ENCODE measurements at regions not wholly inside any gene's neighbourhood (a gene's known extent, or its start where the extent isn't known, plus 50 kb on each side); places are given as distances from the start of the nearest gene placed in this dataset.

- peak in 1 of 2 experiments; percentile 45; a peak in 2 of 4 replicates for TF ChIP-seq REST (IDR thresholded peaks at IDR 0.05; ENCODE audit: insufficient read depth in 1 of 2, low read depth in 2 of 2, low read length in 2 of 2)
- TF ChIP-seq POLR2AphosphoS5 (IDR thresholded peaks at IDR 0.05; ENCODE audit: low read depth, low read length) = no peak
- TF ChIP-seq TAF1 (IDR thresholded peaks at IDR 0.05; ENCODE audit: borderline replicate concordance, insufficient read depth, low read length) = no peak
These were observed 276.7 kb upstream of the KIF2A start for GRCh38 chr5:62029303-62029702.

All from PFSK-1 (cell line).